ENCODE measurements at regions not wholly inside any gene's neighbourhood (a gene's known extent, or its start where the extent isn't known, plus 50 kb on each side); places are given as distances from the start of the nearest gene placed in this dataset.
"Not testable (repeated sequence)": the region's sequence is repeated elsewhere in the genome, so short reads cannot be mapped to it uniquely, and the experiment has no call there.

GRCh38 chr1:99062192-99062591, 57.5 kb upstream of the PLPPR5 start:
- Mint-ChIP-seq H3K27me3 (peaks cover 4% of the 10 kb centered on the region), H3K4me1 (no peaks in the 10 kb centered on the region), H3K9me3 (no peaks in the 10 kb centered on the region), H3K4me3 (no peak overlapping the region), H3K27ac (no peak overlapping the region), H3K36me3 (no peaks in the 10 kb centered on the region)
- DNase-seq: no peak

GRCh38 chr1:99069146-99069545, 64.5 kb upstream of the PLPPR5 start:
- H3K4me3 Mint-ChIP-seq: no peak overlapping the region
- no peak for DNase-seq
- H3K9me3 Mint-ChIP-seq: no peaks in the 10 kb centered on the region
- no peak overlapping the region for H3K27ac Mint-ChIP-seq
- no peaks in the 10 kb centered on the region for H3K4me1 Mint-ChIP-seq
- H3K36me3 Mint-ChIP-seq: no peaks in the 10 kb centered on the region
- no peaks in the 10 kb centered on the region for H3K27me3 Mint-ChIP-seq

GRCh38 chr1:99078529-99078928, 73.9 kb upstream of the PLPPR5 start:
- H3K36me3 Mint-ChIP-seq, DNase-seq: not testable (repeated sequence)

GRCh38 chr1:99082366-99082765, 77.7 kb upstream of the PLPPR5 start:
- H3K4me3 Mint-ChIP-seq: no peak overlapping the region
- no peak overlapping the region for H3K27ac Mint-ChIP-seq
- no peak for DNase-seq
- H3K36me3 Mint-ChIP-seq: no peaks in the 10 kb centered on the region
- H3K4me1 Mint-ChIP-seq: no peaks in the 10 kb centered on the region
- H3K27me3 Mint-ChIP-seq: no peaks in the 10 kb centered on the region
- no peaks in the 10 kb centered on the region for H3K9me3 Mint-ChIP-seq

More at GRCh38 chr1:99078529-99078928, 73.9 kb upstream of the PLPPR5 start:
- H3K27me3 Mint-ChIP-seq, H3K9me3 Mint-ChIP-seq, H3K27ac Mint-ChIP-seq, H3K4me3 Mint-ChIP-seq, H3K4me1 Mint-ChIP-seq: not testable (repeated sequence)

GRCh38 chr1:99083338-99083737, 78.7 kb upstream of the PLPPR5 start:
- peaks cover 2% of the 10 kb centered on the region for H3K9me3 Mint-ChIP-seq
- no peaks in the 10 kb centered on the region for H3K36me3 Mint-ChIP-seq
- no peak overlapping the region for H3K27ac Mint-ChIP-seq

GRCh38 chr1:99084562-99084961, 79.9 kb upstream of the PLPPR5 start:
- DNase-seq: no peak
- Mint-ChIP-seq H3K27ac (no peak overlapping the region), H3K4me1 (no peaks in the 10 kb centered on the region), H3K4me3 (no peak overlapping the region), H3K36me3 (no peaks in the 10 kb centered on the region), H3K9me3 (peaks cover 2% of the 10 kb centered on the region), H3K27me3 (no peaks in the 10 kb centered on the region)

More at GRCh38 chr1:99083338-99083737, 78.7 kb upstream of the PLPPR5 start:
- Mint-ChIP-seq H3K4me1 (no peaks in the 10 kb centered on the region), H3K27me3 (no peaks in the 10 kb centered on the region), H3K4me3 (no peak overlapping the region)
- DNase-seq: no peak

- no peak overlapping the region for H3K27ac Mint-ChIP-seq
- H3K36me3 Mint-ChIP-seq: no peaks in the 10 kb centered on the region
- H3K4me1 Mint-ChIP-seq: no peaks in the 10 kb centered on the region
- H3K9me3 Mint-ChIP-seq: peaks cover 2% of the 10 kb centered on the region
- H3K27me3 Mint-ChIP-seq: no peaks in the 10 kb centered on the region
- no peak overlapping the region for H3K4me3 Mint-ChIP-seq
- no peak for DNase-seq
These were observed 81.4 kb upstream of the PLPPR5 start for GRCh38 chr1:99086057-99086456.

- no peak overlapping the region for H3K4me3 Mint-ChIP-seq
- H3K36me3 Mint-ChIP-seq: peaks cover 9% of the 10 kb centered on the region
- H3K27ac Mint-ChIP-seq: no peak overlapping the region
- H3K4me1 Mint-ChIP-seq: no peaks in the 10 kb centered on the region
- DNase-seq: no peak
- peaks cover 20% of the 10 kb centered on the region for H3K9me3 Mint-ChIP-seq
- no peaks in the 10 kb centered on the region for H3K27me3 Mint-ChIP-seq
These were observed 93.9 kb upstream of the PLPPR5 start for GRCh38 chr1:99098589-99098988.

- Mint-ChIP-seq H3K36me3 (no peaks in the 10 kb centered on the region), H3K9me3 (no peaks in the 10 kb centered on the region), H3K27me3 (no peaks in the 10 kb centered on the region), H3K27ac (no peak overlapping the region), H3K4me3 (no peak overlapping the region), H3K4me1 (peaks cover 13% of the 10 kb centered on the region)
- no peak for DNase-seq
These were observed 101.6 kb upstream of the PLPPR5 start for GRCh38 chr1:99106274-99106673.

- Mint-ChIP-seq H3K27me3 (no peaks in the 10 kb centered on the region), H3K9me3 (peaks cover 1% of the 10 kb centered on the region), H3K4me3 (no peak overlapping the region), H3K36me3 (no peaks in the 10 kb centered on the region), H3K27ac (no peak overlapping the region), H3K4me1 (peaks cover 13% of the 10 kb centered on the region)
- no peak for DNase-seq
These were observed 103.0 kb upstream of the PLPPR5 start for GRCh38 chr1:99107680-99108079.

GRCh38 chr1:99110140-99111041, 105.7 kb upstream of the PLPPR5 start:
- Mint-ChIP-seq H3K27ac (no peak overlapping the region), H3K4me3 (no peak overlapping the region), H3K4me1 (peaks cover 13% of the 10 kb centered on the region), H3K9me3 (peaks cover 2% of the 10 kb centered on the region), H3K27me3 (no peaks in the 10 kb centered on the region), H3K36me3 (no peaks in the 10 kb centered on the region)
- DNase-seq: no peak

- H3K27ac Mint-ChIP-seq: no peak overlapping the region
- no peaks in the 10 kb centered on the region for H3K4me1 Mint-ChIP-seq
- no peak for DNase-seq
These were observed 110.6 kb upstream of the PLPPR5 start for GRCh38 chr1:99115231-99115630.

GRCh38 chr1:99119188-99119587, 114.5 kb upstream of the PLPPR5 start:
- no peak overlapping the region for H3K27ac Mint-ChIP-seq
- no peaks in the 10 kb centered on the region for H3K9me3 Mint-ChIP-seq
- no peak overlapping the region for H3K4me3 Mint-ChIP-seq
- H3K36me3 Mint-ChIP-seq: no peaks in the 10 kb centered on the region
- no peaks in the 10 kb centered on the region for H3K27me3 Mint-ChIP-seq
- no peak for DNase-seq
- H3K4me1 Mint-ChIP-seq: no peaks in the 10 kb centered on the region

More at GRCh38 chr1:99115231-99115630, 110.6 kb upstream of the PLPPR5 start:
- Mint-ChIP-seq H3K27me3 (no peaks in the 10 kb centered on the region), H3K4me3 (no peak overlapping the region), H3K36me3 (no peaks in the 10 kb centered on the region), H3K9me3 (peaks cover 2% of the 10 kb centered on the region)

GRCh38 chr1:99122039-99122438, 117.4 kb upstream of the PLPPR5 start:
- H3K27ac Mint-ChIP-seq: no peak overlapping the region
- H3K27me3 Mint-ChIP-seq: no peaks in the 10 kb centered on the region
- H3K36me3 Mint-ChIP-seq: no peaks in the 10 kb centered on the region
- peaks cover 1% of the 10 kb centered on the region for H3K9me3 Mint-ChIP-seq
- no peak overlapping the region for H3K4me3 Mint-ChIP-seq
- H3K4me1 Mint-ChIP-seq: no peaks in the 10 kb centered on the region
- no peak for DNase-seq

- DNase-seq: no peak
- Mint-ChIP-seq H3K36me3 (peaks cover 1% of the 10 kb centered on the region), H3K4me3 (no peak overlapping the region), H3K9me3 (peaks cover 1% of the 10 kb centered on the region), H3K27ac (no peak overlapping the region), H3K27me3 (peaks cover 4% of the 10 kb centered on the region), H3K4me1 (no peaks in the 10 kb centered on the region)
These were observed 119.3 kb upstream of the PLPPR5 start for GRCh38 chr1:99123936-99124335.

GRCh38 chr1:99131546-99131945, 126.9 kb upstream of the PLPPR5 start:
- Mint-ChIP-seq H3K27ac (no peak overlapping the region), H3K4me1 (no peaks in the 10 kb centered on the region), H3K36me3 (peaks cover 1% of the 10 kb centered on the region), H3K4me3 (no peak overlapping the region), H3K9me3 (no peaks in the 10 kb centered on the region), H3K27me3 (peaks cover 20% of the 10 kb centered on the region)
- DNase-seq: no peak
